Stimulated activated CD8-positive, alpha-beta memory T cell treated with anti-CD3 and anti-CD28 coated beads, Interleukin-12 subunit alpha, Interleukin-12 subunit beta, amount 100 ng/mL, for 24 hours (primary cell): ENCODE measurements at regions not wholly inside any gene's neighbourhood (a gene's known extent, or its start where the extent isn't known, plus 50 kb on each side); places are given as distances from the start of the nearest gene placed in this dataset.
"Not testable (repeated sequence)": the region's sequence is repeated elsewhere in the genome, so short reads cannot be mapped to it uniquely, and the experiment has no call there.

ENCODE experiments used
- DNase-seq: peaks from one replicate; pipeline ENCODE4 v3.0.0-alpha.2; 2020; ENCODE audit errors: extremely low read depth

GRCh38 chr22:35138521-35138920 is 72.6 kb downstream of the ISX start:
- no peak for DNase-seq

GRCh38 chr22:35140879-35141745 is 75.2 kb downstream of the ISX start:
- no peak for DNase-seq

- DNase-seq = no peak
These were observed 82.4 kb downstream of the ISX start for GRCh38 chr22:35148381-35148780.

- no peak for DNase-seq
These were observed 83.0 kb downstream of the ISX start for GRCh38 chr22:35148866-35149548.

- DNase-seq = peak; percentile 14
These were observed 84.5 kb downstream of the ISX start for GRCh38 chr22:35150183-35151107.

GRCh38 chr22:35152316-35152715 is 86.4 kb downstream of the ISX start:
- no peak for DNase-seq

- no peak for DNase-seq
These were observed 89.0 kb downstream of the ISX start for GRCh38 chr22:35154937-35155387.

GRCh38 chr22:35155403-35156025 is 89.6 kb downstream of the ISX start:
- no peak for DNase-seq

- DNase-seq = no peak
These were observed 91.0 kb downstream of the ISX start for GRCh38 chr22:35156945-35157344.

- no peak for DNase-seq
These were observed 92.4 kb downstream of the ISX start for GRCh38 chr22:35158336-35158735.

- no peak for DNase-seq
These were observed 93.4 kb downstream of the ISX start for GRCh38 chr22:35159343-35159742.

- no peak for DNase-seq
These were observed 94.3 kb downstream of the ISX start for GRCh38 chr22:35160268-35160667.

- DNase-seq = not testable (repeated sequence)
These were observed 91.4 kb upstream of the HMGXB4 start for GRCh38 chr22:35165896-35166295.

GRCh38 chr22:35170716-35171697 is 86.3 kb upstream of the HMGXB4 start:
- DNase-seq = no peak

- DNase-seq = no peak
These were observed 84.9 kb upstream of the HMGXB4 start for GRCh38 chr22:35172442-35172841.

GRCh38 chr22:35173655-35174054 is 83.6 kb upstream of the HMGXB4 start:
- no peak for DNase-seq

GRCh38 chr22:35174401-35175038 is 82.8 kb upstream of the HMGXB4 start:
- DNase-seq = no peak

GRCh38 chr22:35175392-35175791 is 81.9 kb upstream of the HMGXB4 start:
- DNase-seq = no peak

GRCh38 chr22:35177811-35178210 is 79.5 kb upstream of the HMGXB4 start:
- DNase-seq = no peak

GRCh38 chr22:35178446-35178845 is 78.8 kb upstream of the HMGXB4 start:
- no peak for DNase-seq
